OCI-LY3 (cell line): ENCODE measurements at regions not wholly inside any gene's neighbourhood (a gene's known extent, or its start where the extent isn't known, plus 50 kb on each side); places are given as distances from the start of the nearest gene placed in this dataset.

Experiments
- EZH2phosphoT487 ChIP-seq: fragments of 200-600 bp; shearing (Covaris generic); IDR thresholded peaks from 2 replicates; pipeline ENCODE4 v1.6.1; 2018; ENCODE audit warnings: antibody characterized with exemption, mixed run types, low read depth
- TF ChIP-seq, protein P1 (sequence below): fragments of 200-600, 300-600 bp; sonication (generic); IDR thresholded peaks from 2 replicates; pipeline ENCODE4 v1.5.1; 2014; ENCODE audit warnings: antibody characterized with exemption, low read length, low read depth

DNA sequence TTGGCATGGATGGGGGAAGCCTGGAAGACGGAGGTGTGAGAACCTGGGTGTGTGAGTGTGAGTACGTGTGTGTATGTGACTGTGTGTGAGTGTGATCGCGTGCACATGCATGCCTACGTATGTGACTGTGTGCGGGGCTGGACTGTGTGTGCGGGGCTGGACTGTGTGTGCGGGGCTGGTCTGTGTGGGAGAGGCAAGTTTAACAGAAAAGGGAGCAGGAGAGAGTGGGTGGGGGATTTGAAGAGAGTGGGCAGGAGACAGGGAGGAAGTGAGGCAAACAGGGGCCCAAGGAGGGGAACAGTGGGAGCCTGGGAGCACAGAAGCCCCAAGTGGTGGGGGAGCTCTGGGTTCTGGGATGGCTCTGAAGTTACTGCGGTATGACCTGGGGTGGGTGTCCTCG is 103.7 kb upstream of the LHX5 start:
- TF ChIP-seq, protein P1, sequence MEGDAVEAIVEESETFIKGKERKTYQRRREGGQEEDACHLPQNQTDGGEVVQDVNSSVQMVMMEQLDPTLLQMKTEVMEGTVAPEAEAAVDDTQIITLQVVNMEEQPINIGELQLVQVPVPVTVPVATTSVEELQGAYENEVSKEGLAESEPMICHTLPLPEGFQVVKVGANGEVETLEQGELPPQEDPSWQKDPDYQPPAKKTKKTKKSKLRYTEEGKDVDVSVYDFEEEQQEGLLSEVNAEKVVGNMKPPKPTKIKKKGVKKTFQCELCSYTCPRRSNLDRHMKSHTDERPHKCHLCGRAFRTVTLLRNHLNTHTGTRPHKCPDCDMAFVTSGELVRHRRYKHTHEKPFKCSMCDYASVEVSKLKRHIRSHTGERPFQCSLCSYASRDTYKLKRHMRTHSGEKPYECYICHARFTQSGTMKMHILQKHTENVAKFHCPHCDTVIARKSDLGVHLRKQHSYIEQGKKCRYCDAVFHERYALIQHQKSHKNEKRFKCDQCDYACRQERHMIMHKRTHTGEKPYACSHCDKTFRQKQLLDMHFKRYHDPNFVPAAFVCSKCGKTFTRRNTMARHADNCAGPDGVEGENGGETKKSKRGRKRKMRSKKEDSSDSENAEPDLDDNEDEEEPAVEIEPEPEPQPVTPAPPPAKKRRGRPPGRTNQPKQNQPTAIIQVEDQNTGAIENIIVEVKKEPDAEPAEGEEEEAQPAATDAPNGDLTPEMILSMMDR: no peak
- no peak for TF ChIP-seq EZH2phosphoT487
